ENCODE measurements at regions not wholly inside any gene's neighbourhood (a gene's known extent, or its start where the extent isn't known, plus 50 kb on each side); places are given as distances from the start of the nearest gene placed in this dataset.
A peak's percentile ranks its signal among the peaks of the same experiment; 100 is the strongest.
"Not testable (repeated sequence)": the region's sequence is repeated elsewhere in the genome, so short reads cannot be mapped to it uniquely, and the experiment has no call there.

GRCh38 chr2:195337597-195337996, 319.4 kb upstream of the SLC39A10 start:
- no peak overlapping the region for H3K27ac ChIP-seq
- TF ChIP-seq ZFX (IDR thresholded peaks at IDR 0.05; ENCODE audit: borderline replicate concordance) (no peak), CTCF (IDR thresholded peaks at IDR 0.05) (no peak)

- TF ChIP-seq ZFX (IDR thresholded peaks at IDR 0.05; ENCODE audit: borderline replicate concordance) (no peak), CTCF (IDR thresholded peaks at IDR 0.05) (no peak)
- no peak overlapping the region for H3K27ac ChIP-seq
Measured at GRCh38 chr2:195333869-195334268, 323.2 kb upstream of the SLC39A10 start.

GRCh38 chr2:195331966-195332365, 325.1 kb upstream of the SLC39A10 start:
- TF ChIP-seq CTCF (IDR thresholded peaks at IDR 0.05), result no peak
- no peak for TF ChIP-seq ZFX (IDR thresholded peaks at IDR 0.05; ENCODE audit: borderline replicate concordance)
- no peak overlapping the region for H3K27ac ChIP-seq

- H3K27ac ChIP-seq, result no peak overlapping the region
- TF ChIP-seq ZFX (IDR thresholded peaks at IDR 0.05; ENCODE audit: borderline replicate concordance) (no peak), CTCF (IDR thresholded peaks at IDR 0.05) (no peak)
Measured at GRCh38 chr2:195331129-195331528, 325.9 kb upstream of the SLC39A10 start.

GRCh38 chr2:195330513-195330956, 326.5 kb upstream of the SLC39A10 start:
- TF ChIP-seq ZFX (IDR thresholded peaks at IDR 0.05; ENCODE audit: borderline replicate concordance) (no peak), CTCF (IDR thresholded peaks at IDR 0.05) (no peak)
- H3K27ac ChIP-seq, result no peak overlapping the region

GRCh38 chr2:195329784-195330183, 327.2 kb upstream of the SLC39A10 start:
- H3K27ac ChIP-seq, result not testable (repeated sequence)

GRCh38 chr2:195326537-195326936, 330.5 kb upstream of the SLC39A10 start:
- no peak overlapping the region for H3K27ac ChIP-seq
- no peak for TF ChIP-seq ZFX (IDR thresholded peaks at IDR 0.05; ENCODE audit: borderline replicate concordance)
- no peak for TF ChIP-seq CTCF (IDR thresholded peaks at IDR 0.05)

GRCh38 chr2:195322324-195322723, 334.7 kb upstream of the SLC39A10 start:
- TF ChIP-seq CTCF (IDR thresholded peaks at IDR 0.05) (no peak), ZFX (IDR thresholded peaks at IDR 0.05; ENCODE audit: borderline replicate concordance) (no peak)
- H3K27ac ChIP-seq, result peak overlapping the region; percentile 30; the same call in 1 of the 2 replicates

Measured in 22Rv1 (cell line).